Epithelial cell of esophagus (primary cell): ENCODE measurements at regions not wholly inside any gene's neighbourhood (a gene's known extent, or its start where the extent isn't known, plus 50 kb on each side); places are given as distances from the start of the nearest gene placed in this dataset.

ENCODE experiments used
- DNase-seq: peaks from one replicate; pipeline ENCODE4 v3.0.0; 2010; ENCODE audit warnings: low read depth
- H3K4me3 ChIP-seq: 2 replicates; pipeline ENCODE4 v1.5.1; 2011; ENCODE audit warnings: mild to moderate bottlenecking, low read length, control low read depth
- TF ChIP-seq, protein P1 (sequence below): IDR thresholded peaks from 2 replicates; pipeline ENCODE4 v1.5.1; 2011; ENCODE audit warnings: low read depth, mild to moderate bottlenecking, low read length, control low read depth, inconsistent platforms; ENCODE audit not compliant: insufficient read depth; ENCODE audit errors: missing control alignments

DNA sequence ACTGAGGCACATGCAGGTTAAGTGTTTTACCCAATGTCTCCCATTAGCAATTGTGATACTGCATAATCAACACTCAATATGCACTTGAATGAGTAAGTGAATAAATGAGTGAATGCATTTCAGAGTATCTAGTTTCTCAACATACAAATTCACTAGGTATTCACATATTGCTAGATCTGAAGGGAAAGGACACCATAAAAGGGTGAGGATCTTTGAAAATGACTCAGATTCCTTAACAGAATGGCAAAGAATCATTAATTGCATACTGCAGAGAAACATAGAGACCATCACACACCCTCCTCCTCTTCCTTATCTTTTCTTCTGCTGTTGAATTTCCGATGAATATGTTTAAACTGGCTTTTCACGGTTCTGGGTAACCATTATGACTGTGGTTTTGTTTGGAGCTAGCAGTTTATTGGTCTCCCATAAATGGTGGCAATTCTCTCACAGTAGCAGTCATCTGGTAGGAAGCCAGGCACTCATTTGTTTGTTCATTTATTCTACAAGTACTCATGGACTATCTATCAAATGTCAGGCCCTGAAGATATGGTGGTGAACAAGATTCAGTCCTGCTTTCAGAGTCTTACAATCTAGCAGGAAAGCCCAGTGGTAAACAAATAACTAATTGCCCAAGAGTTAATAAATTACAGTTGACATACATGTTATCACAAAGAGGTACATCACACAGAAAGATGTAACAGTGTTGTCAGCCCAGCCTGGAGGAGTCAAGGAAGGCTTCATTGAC, 70.2 kb downstream of the LLPH start:
- H3K4me3 ChIP-seq = no peak overlapping the region
- DNase-seq = no peak
- TF ChIP-seq, protein P1, sequence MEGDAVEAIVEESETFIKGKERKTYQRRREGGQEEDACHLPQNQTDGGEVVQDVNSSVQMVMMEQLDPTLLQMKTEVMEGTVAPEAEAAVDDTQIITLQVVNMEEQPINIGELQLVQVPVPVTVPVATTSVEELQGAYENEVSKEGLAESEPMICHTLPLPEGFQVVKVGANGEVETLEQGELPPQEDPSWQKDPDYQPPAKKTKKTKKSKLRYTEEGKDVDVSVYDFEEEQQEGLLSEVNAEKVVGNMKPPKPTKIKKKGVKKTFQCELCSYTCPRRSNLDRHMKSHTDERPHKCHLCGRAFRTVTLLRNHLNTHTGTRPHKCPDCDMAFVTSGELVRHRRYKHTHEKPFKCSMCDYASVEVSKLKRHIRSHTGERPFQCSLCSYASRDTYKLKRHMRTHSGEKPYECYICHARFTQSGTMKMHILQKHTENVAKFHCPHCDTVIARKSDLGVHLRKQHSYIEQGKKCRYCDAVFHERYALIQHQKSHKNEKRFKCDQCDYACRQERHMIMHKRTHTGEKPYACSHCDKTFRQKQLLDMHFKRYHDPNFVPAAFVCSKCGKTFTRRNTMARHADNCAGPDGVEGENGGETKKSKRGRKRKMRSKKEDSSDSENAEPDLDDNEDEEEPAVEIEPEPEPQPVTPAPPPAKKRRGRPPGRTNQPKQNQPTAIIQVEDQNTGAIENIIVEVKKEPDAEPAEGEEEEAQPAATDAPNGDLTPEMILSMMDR = no peak

DNA sequence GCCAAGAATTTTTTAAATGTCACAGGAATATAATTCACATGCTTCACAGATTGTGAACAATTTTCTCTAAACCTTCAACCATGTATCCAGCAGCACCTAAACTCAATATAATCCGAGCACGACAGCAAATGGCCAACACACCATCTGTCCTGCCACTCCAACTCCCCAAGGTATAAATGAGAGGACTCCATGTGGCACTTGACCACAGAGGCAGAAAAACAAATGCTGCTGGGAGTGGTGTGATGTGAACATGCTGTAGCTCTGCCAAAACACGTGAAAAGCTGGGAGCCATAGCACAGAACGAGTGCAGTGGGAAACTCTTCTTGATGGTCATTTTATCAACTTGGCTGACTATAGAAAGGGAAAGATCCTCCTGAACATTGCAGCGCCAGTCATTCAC, 70.9 kb downstream of the LLPH start:
- DNase-seq = no peak
- H3K4me3 ChIP-seq = no peak overlapping the region

DNA sequence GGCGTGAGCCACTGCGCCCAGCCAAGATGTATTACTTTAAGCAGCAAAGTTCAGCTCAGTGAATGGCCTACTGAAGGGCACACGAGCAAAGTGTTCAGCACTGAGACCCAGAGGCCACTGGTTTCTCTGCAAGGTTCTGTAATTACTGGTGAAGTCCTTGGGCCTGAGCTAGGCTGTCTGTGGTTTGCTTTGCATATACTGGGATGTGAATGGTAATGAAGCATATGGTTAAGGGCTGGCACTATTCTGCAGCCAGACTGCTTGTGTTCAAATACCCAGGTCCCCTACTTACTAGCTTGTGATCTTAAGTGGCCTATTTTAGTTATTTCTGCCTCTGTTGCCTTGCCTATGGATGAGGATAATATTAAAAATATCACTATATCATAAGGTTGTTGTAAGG, 72.0 kb downstream of the LLPH start:
- TF ChIP-seq, protein P1 = no peak

More for the DNA sequence above, 70.9 kb downstream of the LLPH start:
- TF ChIP-seq, protein P1 = no peak

DNA sequence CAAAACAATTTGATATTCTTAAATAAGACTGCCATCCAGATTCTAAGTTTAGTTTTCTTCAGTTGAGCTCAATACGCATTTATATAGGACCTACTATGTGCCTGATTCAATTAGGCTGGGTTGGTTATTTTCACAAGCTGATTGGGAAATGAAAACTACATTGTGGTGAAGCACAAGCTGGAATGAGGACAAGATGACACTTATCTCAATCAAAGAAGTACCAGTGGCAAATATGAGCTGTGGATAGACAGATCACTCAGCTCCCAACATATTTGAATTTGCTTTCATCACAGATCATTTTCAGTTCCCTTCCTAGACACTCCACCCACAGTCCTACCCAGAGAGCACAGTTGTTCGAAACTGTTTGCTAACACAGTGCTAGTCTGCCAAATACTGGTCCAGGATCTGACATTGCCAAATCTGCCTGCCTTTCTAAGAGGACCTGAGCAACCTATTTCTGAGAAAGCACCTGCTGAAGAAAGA, 74.7 kb downstream of the LLPH start:
- TF ChIP-seq, protein P1 = no peak
- no peak overlapping the region for H3K4me3 ChIP-seq
- no peak for DNase-seq

More for the DNA sequence above, 72.0 kb downstream of the LLPH start:
- no peak overlapping the region for H3K4me3 ChIP-seq
- DNase-seq = no peak

DNA sequence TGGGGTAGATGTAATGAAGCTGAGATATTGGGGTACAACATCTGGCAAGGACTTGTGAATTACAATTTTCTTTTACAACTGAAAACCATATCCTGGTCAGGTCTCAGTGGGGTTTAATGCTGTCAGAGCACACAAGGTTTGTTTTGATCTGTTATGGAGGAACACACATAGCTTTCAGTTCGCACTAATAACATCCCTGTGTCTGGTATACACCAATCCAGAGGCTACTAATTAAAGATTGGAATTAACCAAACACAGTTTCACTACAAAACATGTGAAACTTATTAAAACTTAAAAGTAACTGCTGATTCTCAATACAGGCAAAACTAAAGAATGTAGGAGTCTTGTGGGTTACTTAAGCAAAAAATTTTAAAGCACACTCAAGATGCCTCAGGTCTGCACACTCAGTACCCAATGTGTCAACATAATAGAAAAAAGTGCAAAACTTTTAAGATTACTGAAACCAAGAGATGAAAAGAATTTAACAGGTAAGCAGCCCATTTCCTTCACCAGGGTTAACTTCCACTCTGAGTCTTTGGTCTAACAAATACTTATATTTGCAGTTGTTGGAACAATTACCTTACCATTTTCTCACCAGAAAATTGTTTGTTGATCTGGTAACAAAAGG, 77.4 kb downstream of the LLPH start:
- TF ChIP-seq, protein P1 = no peak
- no peak overlapping the region for H3K4me3 ChIP-seq
- no peak for DNase-seq

DNA sequence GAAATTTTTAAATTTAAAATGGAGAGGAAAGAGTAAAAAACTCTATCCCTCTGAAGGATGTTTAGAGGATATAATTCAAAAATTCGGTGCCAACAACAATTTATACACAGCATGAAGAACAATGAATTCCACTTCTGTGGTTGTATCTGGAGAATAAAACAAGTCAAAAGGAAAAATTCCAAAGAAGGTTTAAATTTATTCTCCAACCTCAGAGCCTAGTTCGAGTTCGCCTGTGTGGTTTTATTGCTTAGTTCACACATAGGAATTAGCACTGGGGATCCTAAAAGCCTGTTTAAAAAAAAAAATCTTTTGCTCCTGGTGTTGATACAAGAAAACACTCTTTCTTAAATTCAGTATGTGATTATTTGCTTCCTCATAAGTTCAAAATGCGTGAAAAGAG, 79.2 kb downstream of the LLPH start:
- no peak overlapping the region for H3K4me3 ChIP-seq
- TF ChIP-seq, protein P1 = no peak
- DNase-seq = no peak
